ENCODE measurements at regions not wholly inside any gene's neighbourhood (a gene's known extent, or its start where the extent isn't known, plus 50 kb on each side); places are given as distances from the start of the nearest gene placed in this dataset.

- H3K36me3 ChIP-seq (ENCODE audit: control insufficient read depth, insufficient read depth, low read length) = no peaks in the 10 kb centered on the region
- no peak overlapping the region for H3K4me3 ChIP-seq (ENCODE audit: low read depth in 2 of 2, low read length in 2 of 2)
- intact Hi-C loops (cut with micrococcal nuclease; ENCODE audit: unreplicated experiment) = no loop called here
- DNase-seq (ENCODE audit: low read depth, low spot score) (no peak), ATAC-seq (no peak)
- in situ Hi-C loops (cut with HindIII; ENCODE audit: low pct_unique_long_range_greater_than_20kb, low sequenced_read_pairs) = no loop called here
- no peaks in the 10 kb centered on the region for H3K9me3 ChIP-seq (ENCODE audit: control insufficient read depth, insufficient read depth, low read depth, low read length)
- CTCF ChIA-PET = no interaction called here
- H3K27me3 ChIP-seq (ENCODE audit: control insufficient read depth, insufficient read depth, low read length) = peaks cover 6% of the 10 kb centered on the region; the same call in 1 of the 2 replicates
- TF ChIP-seq, protein P1, sequence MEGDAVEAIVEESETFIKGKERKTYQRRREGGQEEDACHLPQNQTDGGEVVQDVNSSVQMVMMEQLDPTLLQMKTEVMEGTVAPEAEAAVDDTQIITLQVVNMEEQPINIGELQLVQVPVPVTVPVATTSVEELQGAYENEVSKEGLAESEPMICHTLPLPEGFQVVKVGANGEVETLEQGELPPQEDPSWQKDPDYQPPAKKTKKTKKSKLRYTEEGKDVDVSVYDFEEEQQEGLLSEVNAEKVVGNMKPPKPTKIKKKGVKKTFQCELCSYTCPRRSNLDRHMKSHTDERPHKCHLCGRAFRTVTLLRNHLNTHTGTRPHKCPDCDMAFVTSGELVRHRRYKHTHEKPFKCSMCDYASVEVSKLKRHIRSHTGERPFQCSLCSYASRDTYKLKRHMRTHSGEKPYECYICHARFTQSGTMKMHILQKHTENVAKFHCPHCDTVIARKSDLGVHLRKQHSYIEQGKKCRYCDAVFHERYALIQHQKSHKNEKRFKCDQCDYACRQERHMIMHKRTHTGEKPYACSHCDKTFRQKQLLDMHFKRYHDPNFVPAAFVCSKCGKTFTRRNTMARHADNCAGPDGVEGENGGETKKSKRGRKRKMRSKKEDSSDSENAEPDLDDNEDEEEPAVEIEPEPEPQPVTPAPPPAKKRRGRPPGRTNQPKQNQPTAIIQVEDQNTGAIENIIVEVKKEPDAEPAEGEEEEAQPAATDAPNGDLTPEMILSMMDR (IDR thresholded peaks at IDR 0.05) = no peak
- TF ChIP-seq REST (IDR thresholded peaks at IDR 0.05; ENCODE audit: insufficient read depth in 1 of 2, low read depth in 2 of 2, low read length in 1 of 2) (no peak), SIN3A (IDR thresholded peaks at IDR 0.05; ENCODE audit: borderline replicate concordance, insufficient read depth, low read depth, low read length) (no peak), TCF7L2 (IDR thresholded peaks at IDR 0.05; ENCODE audit: low read depth, low read length) (no peak), POLR2AphosphoS5 (IDR thresholded peaks at IDR 0.05; ENCODE audit: low read depth, low read length) (no peak)
- POLR2A ChIA-PET = no interaction called here
- H3K4me1 ChIP-seq (ENCODE audit: control insufficient read depth, insufficient read depth, low read length) = no peaks in the 10 kb centered on the region
- BruUV-seq (replicated peaks) = no TSS peak
- H3K27ac ChIP-seq (ENCODE audit: low read length) = no peak overlapping the region
Measured at GRCh38 chr15:34665498-34666116, 82.2 kb upstream of the GOLGA8B start.

DNA sequence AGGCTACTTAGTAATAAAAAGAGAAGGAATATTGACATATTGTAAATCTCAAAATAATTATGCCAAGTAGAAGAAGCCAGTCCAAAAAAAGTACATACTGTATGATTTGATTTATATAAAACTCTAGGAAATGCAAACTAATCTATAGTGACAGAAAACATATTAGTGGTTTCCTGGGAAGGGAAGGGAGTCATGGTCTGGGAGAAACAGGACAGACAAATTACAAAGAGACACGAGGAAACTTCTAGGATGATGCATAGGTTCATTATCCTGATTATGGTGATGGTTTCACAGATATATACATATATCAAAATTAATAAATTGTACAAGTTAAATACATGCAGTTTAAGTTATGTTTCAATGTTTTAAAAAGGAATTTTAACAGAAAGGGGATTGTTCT lies 81.0 kb upstream of the GOLGA8B start:
- DNase-seq (ENCODE audit: low read depth, low spot score) (no peak), ATAC-seq (no peak)
- no peaks in the 10 kb centered on the region for H3K4me1 ChIP-seq (ENCODE audit: control insufficient read depth, insufficient read depth, low read length)
- ChIA-PET CTCF (no interaction called here), POLR2A (no interaction called here)
- H3K27me3 ChIP-seq (ENCODE audit: control insufficient read depth, insufficient read depth, low read length) = peaks cover 6% of the 10 kb centered on the region; the same call in 1 of the 2 replicates
- H3K36me3 ChIP-seq (ENCODE audit: control insufficient read depth, insufficient read depth, low read length) = no peaks in the 10 kb centered on the region
- BruUV-seq (replicated peaks) = no TSS peak
- H3K4me3 ChIP-seq (ENCODE audit: low read depth in 2 of 2, low read length in 2 of 2) = no peak overlapping the region
- no peak for TF ChIP-seq POLR2AphosphoS5 (IDR thresholded peaks at IDR 0.05; ENCODE audit: low read depth, low read length)
- TF ChIP-seq REST (IDR thresholded peaks at IDR 0.05; ENCODE audit: insufficient read depth in 1 of 2, low read depth in 2 of 2, low read length in 1 of 2) = no peak
- TF ChIP-seq TCF7L2 (IDR thresholded peaks at IDR 0.05; ENCODE audit: low read depth, low read length) = no peak
- TF ChIP-seq, protein P1 (IDR thresholded peaks at IDR 0.05) = no peak
- intact Hi-C loops (cut with micrococcal nuclease; ENCODE audit: unreplicated experiment) = no loop called here
- no peak overlapping the region for H3K27ac ChIP-seq (ENCODE audit: low read length)
- no peaks in the 10 kb centered on the region for H3K9me3 ChIP-seq (ENCODE audit: control insufficient read depth, insufficient read depth, low read depth, low read length)
- in situ Hi-C loops (cut with HindIII; ENCODE audit: low pct_unique_long_range_greater_than_20kb, low sequenced_read_pairs) = no loop called here
